C1 segment of cervical spinal cord (tissue), 14 donors: ENCODE measurements at regions not wholly inside any gene's neighbourhood (a gene's known extent, or its start where the extent isn't known, plus 50 kb on each side); places are given as distances from the start of the nearest gene placed in this dataset.

Experiments
- DNase-seq, 14 donors: peaks; one replicate each; lab custom pipeline; 2025; lab: John Stamatoyannopoulos, UW

DNA sequence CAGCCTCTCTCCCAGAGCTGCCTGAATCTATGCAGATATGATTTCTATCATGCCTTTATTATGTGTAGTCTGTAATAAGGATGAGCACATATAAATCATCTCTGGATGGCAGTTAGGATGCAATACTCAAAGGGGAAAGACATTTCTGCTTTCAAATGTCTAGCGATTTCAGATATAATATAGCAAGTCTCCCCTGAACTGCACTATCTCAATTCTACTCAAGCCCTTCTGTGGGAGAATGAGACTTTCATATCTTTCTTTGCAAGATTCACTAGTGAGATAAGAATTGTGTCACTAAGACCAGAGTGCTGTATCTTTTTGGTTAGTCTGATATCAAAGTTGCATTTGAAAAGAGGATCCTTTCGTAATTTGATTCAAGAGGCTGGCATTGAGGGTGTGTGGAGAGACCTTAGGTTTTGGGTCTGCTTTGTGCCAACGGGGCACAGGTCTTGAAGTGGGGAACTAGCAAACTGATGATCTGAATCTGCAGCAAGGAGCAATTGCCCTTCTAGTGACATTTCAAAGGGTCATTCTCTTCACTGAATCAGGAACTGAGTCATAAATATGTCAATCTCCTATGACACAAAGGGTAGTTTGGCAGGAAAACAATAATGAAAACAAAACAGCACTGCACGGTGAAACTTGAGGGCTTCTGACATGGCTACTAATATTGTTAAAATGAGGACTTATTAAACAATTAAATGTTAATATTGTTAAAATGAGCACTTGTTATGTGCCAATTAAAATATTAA is 305.5 kb upstream of the CLINT1 start:
- no peak for DNase-seq

DNA sequence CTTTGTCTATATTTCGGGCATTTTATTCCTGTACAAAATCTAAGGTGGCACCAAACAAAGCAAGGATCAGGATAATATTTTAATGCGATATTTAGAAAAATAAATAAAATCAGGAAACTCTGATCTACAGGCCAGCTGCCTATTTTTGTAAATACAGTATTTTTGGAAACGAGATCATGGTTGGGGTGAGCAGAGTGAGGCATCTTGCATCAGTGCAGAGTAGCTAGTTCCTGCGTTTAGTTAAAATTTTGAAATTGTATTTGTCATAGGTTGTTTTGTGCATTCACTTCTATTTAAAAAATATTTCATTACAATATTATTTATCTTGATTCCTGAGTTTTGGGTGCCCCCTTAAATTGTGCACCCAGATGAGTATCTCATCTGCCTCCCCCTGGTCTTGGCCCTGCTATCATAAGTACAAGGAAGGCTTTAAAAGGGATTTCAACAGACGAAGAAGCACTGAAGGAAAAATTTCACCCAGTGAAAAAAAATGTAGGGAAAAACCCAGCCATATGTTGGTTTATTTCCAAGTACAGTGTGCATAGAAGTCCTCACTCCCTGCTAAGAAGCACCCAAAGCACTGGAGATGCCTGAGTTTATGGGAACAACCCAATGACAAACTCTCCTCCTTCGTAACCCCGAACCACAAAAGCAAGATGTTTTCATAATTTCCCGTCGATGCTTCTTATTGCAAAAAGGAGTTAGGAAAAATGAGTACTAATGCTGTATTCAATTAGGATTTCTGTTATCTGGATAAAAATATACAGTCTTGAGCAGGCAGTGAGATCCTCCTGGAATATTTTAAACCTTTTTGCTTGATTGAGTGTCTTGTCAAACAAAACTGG is 304.7 kb upstream of the CLINT1 start:
- DNase-seq, result no peak

DNA sequence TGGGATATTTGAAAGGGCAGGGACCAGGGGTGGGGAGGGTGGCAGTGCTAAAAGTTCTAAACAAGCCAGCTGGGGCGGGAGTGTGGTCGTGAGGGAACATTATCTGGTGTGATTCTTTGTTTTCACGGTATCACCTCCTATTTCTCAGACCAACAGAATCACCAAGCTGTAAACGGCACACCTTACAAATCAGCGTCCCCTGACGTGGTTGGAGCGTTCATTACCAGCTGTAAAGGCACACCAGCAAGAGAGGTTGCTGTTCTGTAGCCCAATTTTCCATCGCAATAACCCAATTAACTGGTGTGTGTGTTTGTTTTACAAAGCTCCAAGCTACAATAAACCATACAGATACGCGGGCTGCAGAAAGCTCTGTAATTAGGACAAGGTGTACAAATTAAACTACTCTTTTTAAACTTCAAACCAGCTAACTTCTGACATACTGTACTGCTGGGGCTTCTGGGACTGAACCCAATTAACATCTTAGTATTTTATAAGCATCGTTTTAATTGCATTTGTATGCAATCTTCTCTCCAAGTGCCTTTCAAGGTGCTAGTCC is 303.6 kb upstream of the CLINT1 start:
- no peak for DNase-seq

DNA sequence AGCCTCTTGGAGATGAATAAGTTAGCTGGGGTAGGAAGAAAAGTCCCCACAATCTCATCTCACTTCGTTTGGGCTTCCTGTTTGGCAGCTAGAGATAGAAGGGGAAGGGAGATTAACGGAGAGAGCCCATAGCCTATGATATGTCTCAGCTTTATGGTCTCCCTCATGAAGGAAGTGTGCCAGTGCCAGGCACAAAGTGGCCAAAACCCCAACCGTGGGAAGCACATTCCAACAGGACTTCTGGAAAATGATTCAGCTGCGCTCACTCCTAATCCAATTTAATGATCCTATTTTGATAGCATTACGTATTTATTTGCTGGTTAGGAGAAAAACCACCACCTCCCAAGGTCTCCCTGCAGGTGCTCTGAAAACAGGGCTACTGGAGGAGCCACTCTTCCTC is 303.1 kb upstream of the CLINT1 start:
- DNase-seq, result no peak

DNA sequence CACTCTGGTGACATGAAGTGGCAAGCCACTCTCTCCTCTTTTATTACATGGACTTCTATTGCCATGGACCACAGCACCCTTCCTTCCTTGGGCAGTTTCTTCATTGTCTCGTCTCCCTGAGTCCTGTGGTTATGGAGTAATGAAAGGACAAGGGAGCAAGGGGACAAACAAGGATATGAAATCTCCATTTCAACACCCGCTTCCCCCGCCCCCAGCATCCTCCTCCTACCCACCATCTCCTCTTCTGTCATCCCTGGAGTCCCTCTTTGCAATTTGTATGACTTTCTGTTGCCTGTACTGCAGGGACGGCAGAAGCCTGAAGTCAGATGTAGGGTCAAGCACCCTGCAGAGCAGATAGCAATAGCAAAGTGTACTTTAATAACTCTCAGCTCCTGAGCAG is 300.7 kb upstream of the CLINT1 start:
- no peak for DNase-seq

DNA sequence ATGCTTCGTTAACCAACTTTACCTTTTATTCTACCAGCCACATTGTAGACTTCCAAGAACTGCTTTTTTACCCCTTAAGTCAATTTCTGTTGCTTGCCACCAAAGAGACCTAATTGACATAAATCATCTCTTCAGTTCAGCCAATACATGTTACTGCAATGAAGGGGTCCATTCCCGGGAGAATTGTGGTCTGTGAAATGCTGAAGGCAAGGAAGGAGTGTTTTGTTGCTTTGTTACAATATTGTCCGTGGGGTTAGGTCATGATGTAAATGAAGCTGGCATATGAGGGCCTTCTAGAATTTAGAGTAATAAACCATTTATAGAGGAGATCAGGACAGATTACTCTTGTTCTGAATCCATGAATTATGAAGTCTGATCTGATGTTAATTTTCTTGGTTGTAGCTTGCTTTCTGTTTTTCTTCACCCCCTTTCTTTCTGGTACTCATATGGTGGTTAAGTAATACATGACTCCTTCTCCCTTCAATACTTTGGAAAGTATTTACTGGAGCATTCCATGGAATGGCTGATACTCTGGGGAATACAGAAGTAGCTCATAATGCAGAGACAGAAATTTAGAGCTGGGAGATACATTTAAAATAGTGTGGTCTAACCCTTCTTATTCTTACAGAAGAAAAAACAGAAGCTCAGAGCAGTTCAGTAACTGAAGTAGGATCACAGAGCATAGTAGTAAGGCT is 297.0 kb upstream of the CLINT1 start:
- no peak for DNase-seq

DNA sequence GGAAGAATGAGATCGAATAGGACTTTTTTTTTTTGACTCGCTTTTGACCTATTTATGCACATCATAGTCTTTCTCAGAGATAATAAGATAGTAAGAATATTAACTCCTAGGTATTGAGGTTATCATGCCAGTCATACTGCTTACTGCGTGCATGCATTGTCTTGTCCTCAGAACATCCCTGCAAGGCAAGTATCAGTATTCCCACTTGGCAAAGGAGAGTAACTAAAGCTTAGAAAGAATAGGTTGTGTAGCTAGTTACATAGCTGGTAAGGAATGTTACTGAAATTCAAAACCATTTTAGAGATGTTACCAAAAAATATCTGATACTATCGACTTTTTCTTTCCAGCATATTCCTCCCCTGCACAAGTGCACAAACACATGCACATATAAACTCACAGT is 296.1 kb upstream of the CLINT1 start:
- DNase-seq, result no peak

DNA sequence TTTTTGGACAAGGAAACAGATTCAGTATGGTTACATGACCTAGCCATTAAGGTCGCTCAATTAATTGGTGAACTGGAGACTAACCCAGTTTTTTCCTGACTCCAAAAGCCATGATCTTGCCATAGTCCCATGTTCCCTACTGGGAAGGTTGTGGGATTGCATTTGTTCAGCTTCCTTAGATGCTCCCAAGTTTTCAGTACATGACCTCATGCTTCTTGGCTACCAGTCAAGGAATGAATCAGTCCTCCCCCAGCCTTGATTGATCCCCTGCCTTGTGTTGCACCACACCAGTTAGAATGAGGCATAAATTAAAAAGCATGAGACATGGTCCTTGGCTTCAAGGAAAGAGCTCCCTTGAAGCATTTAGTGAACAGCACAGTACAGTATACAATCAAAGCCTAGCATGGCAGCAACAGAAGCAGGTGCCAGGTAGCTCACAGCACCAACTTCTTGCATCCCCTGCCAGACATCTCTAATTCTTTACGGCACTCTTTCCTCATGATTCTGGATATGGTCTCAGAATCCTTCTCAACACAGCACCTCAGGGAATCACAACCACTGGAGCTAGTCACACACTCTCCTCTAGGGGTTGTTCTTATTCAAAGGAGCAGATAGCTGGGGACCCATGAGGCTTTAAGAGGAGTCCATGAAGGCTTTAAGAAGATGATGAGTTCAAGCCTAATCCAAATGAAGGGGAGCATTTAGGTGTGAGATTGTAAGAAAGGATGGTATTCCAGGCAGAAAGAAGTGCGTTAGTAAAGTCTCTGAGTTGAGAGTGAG is 295.5 kb upstream of the CLINT1 start:
- DNase-seq, result no peak

DNA sequence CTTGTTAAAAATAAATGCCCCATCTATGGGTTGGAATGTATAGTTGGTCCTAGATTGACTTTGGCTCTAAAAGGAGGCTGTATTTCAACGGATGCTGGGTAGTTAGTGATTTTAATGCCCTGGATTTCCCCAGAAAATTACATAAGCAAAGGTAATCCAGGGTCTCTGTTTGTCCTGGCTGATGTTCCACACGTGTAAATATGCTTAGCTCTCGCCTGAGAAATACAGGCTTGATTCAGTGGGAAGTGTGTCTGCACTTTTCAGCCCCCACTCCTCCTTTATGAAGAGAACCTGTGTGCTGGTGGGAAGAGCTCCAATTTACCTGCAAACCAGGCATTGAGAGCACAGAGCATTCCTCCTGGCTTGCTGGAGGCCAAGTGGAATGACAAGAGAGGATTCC is 294.6 kb upstream of the CLINT1 start:
- no peak for DNase-seq

DNA sequence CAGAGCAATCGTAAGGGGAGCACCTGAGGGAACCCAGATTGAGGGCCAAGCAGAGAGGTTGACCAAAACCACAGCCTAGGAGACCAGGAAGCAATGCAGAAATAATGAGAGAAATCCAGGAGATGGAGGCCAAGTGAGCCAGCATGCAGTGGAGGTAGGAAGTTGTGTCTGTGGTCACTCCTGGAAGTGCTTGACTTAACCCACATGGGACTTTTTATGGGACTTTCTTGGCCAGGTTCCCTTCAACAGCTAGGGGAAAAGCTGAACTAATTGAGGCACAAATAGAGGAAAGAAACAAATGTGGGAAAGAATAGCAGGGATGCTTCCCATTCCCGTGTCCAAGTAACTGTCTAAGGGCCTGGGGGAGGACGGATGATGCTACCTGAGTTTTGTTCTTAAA is 293.2 kb upstream of the CLINT1 start:
- no peak for DNase-seq

DNA sequence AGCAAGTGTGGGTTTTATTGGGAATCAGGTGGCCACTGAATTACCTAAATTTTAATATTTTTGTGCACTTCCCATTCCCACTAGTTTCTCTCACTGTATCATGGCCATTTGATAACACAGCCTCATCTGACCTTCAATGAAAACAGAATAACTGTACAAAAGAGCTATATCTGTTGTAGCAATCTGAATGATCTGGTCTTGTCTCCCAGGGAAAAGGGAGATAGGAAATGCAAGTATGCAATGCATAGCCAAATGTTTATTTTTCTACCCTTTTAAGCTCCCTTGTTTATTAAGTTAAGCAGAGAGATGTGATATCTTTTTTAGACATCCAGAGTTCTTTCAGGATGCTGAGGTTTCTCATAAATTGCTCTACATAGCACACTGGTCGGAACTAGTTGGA is 288.3 kb upstream of the CLINT1 start:
- DNase-seq, result no peak

DNA sequence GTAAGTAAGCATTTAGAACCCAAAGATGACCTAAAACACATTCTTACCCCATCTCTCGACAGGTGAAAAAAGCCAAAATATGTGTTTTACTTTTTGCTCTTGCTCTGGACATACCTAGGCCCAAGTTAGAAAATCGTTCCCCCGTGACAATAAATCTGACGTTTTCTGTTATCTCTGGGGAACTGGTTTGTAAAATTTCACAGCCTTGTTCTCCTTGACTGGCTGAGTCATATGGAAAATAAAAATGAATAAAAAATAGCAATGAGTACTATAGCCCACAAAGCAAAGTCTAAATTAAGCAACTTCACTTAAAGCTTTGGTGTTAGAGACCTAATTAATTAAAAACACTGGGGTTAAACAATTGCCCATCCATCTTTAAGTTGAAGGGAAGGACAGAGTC is 286.9 kb upstream of the CLINT1 start:
- no peak for DNase-seq

DNA sequence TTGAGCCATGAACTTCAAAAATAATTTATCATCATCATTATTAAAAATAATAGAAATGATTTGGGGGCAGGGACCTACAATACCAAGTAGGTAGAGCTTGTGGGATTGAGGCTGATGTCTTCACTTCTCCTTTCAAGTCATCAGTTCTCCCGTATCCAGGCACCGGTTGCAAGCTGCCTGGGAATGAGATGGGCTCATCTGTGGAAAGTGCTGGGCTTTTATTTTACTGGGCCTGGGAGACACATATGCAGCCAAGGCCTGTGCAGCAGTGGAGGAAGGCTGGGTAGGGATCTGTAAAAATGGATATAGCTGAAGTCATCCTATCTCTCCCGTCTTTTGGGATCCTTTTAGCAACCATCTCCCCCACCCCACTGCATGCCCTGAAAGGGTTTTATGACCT is 284.1 kb upstream of the CLINT1 start:
- no peak for DNase-seq

DNA sequence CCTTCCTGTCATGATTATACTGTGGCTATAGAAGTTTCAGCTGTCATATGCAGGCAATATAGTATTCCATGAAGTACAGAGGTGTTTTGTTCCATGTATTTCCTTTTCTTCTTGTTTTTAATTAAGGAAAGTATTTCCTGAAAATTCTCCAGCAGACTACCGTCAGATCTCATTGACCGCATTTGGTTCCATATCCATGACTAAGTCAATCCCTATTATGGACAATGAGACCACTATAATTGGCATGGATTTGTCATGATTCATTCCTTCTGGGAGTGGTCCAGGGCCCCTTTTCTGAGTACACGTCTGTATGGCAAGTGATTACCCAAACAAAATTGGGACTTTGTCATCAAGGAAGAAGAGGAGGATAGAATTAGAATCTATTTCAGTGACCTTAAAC is 283.2 kb upstream of the CLINT1 start:
- no peak for DNase-seq

DNA sequence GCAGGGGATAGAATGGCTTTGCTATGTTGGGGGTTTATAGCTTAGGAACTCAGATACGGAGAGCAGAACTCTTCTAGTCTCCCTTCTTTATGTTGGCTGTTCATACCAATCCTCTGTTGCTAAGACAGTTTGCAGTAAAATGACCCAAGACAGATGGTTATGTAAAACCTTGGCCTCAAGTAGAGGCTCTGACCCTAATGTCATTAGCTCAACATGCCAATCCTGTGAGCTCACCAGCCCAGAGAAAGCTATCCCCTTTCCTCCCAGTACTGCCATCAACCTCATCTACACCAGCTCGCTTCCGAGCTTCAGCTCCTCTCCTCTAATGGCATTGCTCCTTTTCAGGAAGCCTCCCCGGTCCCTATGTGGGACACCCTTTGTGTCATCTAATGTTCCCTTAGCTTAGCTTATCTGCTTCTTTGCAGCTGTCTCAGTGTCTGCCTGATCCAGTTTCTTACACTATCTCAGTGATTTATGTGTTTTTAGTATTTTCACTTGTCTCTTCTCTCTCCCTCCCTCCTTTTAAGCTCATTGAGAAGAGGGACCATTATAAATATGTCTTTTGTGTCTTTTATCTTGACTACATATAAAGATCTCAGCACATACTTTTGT is 281.3 kb upstream of the CLINT1 start:
- DNase-seq, result no peak

DNA sequence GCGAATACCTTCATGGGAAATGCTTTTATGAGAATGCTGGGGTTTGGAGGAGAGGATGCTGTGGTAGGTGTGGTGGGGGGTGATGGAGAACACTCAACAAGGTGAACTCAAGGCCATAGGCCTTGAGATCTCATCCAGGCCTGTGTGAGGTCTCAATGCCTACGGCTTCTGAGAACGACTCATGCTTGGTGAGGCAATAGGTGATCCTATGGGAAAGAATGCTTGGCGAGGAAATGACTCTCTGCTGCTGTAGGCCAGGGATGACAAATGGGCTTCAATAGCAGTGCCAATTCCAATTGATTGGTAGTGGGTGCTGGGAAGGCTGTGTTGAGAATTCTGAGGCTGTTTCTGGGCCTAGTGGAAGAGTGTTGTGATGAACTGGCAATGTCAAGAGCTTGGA is 280.2 kb upstream of the CLINT1 start:
- no peak for DNase-seq

DNA sequence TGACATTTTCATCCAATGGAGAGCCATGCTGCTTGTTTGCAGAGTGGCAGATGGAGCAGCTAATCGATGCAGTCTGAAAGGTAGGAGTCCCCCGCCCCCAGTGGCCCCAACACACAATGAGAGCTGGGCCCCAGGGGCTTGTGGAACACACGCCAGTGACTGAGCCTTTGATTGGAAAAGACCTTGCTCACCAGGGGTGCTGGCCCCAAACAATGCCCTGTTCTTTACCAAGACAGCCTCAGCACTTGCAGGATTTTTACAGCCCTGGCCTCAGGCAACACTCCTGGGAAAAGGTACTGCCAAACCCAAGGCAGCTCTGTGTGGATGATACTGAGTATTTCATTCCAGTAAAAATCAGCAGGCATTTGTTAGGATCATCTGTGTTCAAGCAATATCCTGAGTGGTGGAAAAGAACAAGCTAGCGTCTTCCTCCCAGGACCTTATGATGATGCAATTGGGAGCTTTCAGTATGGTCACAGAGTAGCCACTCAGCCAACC is 276.8 kb upstream of the CLINT1 start:
- no peak for DNase-seq

DNA sequence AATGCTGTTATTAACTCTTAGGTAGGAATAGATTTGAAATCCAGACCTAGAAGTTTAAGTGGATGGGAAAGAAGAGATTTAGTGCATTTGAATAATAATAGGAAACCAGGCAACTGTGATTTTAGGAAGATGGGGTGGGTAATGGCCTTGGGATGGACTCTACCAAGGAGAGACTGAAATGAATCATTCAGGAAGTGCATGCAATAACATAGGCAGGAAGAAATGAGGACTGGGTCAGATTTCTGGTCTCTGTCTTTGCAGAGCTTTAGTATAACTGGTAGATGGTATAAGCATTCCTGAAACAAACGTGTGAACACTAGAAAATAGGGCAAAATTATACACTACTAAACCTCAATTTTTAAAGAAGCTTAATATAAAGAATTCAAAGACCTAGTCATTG is 274.4 kb upstream of the CLINT1 start:
- DNase-seq, result no peak

DNA sequence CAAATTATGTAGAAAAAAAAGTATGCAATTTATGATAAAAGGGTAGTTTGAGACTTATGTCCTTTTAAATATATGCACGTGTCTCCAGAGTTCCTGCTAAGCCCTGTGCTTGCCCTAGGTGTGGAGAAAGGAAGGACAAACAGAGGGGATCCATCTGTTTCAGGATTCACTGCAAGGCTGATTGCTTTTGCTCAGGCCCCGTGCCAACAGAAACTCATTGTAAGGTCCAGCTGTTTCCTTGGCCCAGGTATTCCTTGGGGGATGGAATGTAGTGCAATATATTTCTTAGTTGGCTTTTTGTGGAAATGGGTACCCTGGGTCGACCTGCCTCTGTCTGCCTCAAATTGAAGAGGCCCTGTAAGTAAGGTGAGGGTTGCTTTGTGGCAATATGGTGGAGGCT is 268.6 kb upstream of the CLINT1 start:
- DNase-seq, result no peak

DNA sequence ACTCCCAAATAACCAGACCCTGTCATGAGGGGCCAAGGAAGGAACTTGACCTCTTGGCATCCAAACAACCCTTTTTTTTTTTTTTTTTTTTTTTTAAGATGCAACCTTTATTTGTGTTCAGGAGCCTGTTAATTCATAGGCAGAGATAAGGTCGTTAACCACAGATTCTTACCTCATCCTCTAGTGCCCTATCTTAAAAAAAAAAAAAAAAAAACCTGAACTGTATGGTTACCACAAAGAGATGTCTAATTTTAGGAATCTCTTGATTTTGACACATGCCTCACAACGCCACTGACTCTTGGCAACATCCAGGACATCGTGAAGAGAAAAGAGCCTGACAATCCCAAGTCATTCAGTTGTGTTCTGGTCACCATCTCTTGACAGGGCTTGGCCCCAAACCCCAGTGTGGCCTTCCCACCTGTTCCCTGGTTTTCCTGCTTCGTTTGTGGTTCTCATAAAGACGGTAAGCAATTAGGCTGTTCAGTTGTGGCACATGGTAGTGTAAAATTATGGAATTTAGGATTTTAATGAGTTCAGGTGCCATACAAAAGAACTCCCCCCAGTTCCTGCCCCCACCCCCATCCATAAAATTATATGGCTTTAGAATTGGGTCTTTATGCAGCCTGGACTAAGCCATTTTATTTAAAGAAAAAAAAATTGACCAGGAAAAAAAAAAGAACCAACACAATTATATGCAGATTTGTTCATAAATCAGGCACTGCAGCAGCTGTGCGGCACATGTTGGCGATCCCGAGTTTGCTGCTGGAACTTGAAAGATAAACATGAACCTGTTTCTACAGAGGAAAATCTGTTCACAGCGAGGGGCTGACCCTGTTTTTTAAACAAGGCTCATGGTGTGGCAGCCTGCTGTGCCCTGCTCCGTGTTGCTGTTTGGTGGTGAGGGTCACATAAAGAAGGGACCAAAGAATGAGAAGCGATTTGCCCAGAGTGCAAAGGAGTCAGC is 267.8 kb upstream of the CLINT1 start:
- no peak for DNase-seq
